ENCODE measurements at regions not wholly inside any gene's neighbourhood (a gene's known extent, or its start where the extent isn't known, plus 50 kb on each side); places are given as distances from the start of the nearest gene placed in this dataset.

DNA sequence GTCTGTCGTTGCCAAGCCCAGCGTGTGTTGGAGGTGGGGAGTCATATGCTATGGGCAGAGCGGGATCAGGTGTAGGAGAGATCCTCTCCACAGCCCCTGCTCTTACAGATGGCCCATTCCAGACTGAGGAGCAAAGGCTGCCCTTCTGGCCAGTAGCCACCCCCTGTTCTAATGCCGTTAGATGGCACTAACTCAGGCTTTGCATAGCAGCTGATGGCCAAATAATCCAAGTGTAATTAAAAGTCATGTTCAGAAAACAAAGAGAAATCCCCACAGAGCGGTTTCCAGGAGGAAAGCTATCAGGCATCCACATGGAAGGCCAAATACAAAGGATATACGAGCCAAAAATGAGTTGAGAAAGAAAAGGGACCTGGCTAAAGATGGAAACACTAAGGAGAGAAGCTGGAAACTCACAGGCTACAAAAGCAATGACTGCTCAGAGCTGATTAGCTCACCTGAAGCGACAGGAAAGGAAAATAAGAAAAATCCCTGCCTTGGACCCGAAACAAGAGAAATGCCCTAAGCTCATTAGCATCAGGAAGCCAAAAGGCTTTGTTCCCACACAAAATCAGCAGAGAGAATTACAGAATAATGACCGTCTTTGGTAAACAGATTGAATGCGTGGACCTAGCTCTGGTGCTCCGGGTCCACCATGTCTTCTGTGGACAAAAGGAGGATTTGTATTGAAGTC, 1002.4 kb upstream of the KLHL29 start:
- TF ChIP-seq CTCF (tag by site-specific recombination; IDR thresholded peaks at IDR 0.05) (no peak), ZNF350 (tag by site-specific recombination; IDR thresholded peaks at IDR 0.05) (no peak), INSM2 (tag by site-specific recombination; IDR thresholded peaks at IDR 0.05) (no peak), ZNF175 (tag by site-specific recombination; IDR thresholded peaks at IDR 0.05) (no peak), ZNF274 (IDR thresholded peaks at IDR 0.05; ENCODE audit: low read length) (no peak), ZNF274 (tag by site-specific recombination; IDR thresholded peaks at IDR 0.05; ENCODE audit: borderline replicate concordance) (no peak), WT1 (tag by site-specific recombination; IDR thresholded peaks at IDR 0.05) (no peak)
- Histone ChIP-seq H3K27ac (ENCODE audit: extremely low read depth, low read depth, low read length) (no peak overlapping the region), H3K4me1 (ENCODE audit: control insufficient read depth, insufficient read depth, low read length) (no peaks in the 10 kb centered on the region), H3K36me3 (ENCODE audit: control insufficient read depth in 2 of 2, insufficient read depth in 1 of 2, low read length in 2 of 2) (no peaks in the 10 kb centered on the region), H3K4me3 (ENCODE audit: low read depth, low read length) (no peak overlapping the region), H3K9me3 (ENCODE audit: control insufficient read depth, insufficient read depth, low read depth, low read length) (no peaks in the 10 kb centered on the region)
- POLR2A ChIA-PET = no interaction called here
- CTCF ChIA-PET = no interaction called here

DNA sequence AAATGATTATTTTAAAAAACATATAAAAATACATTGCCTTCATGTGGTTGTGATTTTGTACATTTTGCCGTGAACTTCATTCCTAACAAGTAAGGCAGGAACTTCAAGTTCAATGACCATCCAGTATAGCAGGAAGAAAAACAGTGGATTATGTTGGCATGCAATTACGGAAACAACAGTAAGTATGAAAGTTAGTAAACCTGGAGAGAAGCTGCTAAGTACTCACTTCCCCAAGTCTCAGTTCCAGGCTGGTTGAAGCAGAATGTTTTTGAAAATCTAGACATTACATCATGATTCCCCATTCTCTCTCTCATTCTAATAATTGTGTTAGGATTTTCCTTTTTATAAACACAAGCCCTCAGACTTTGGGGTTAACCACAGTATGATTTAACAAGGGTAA, 987.1 kb upstream of the KLHL29 start:
- ChIA-PET POLR2A (no interaction called here), CTCF (no interaction called here)
- H3K4me1 ChIP-seq (ENCODE audit: control insufficient read depth, insufficient read depth, low read length) = no peaks in the 10 kb centered on the region
- TF ChIP-seq ZNF670 (tag by site-specific recombination; IDR thresholded peaks at IDR 0.05; ENCODE audit: low read depth) = no peak
- no peak for TF ChIP-seq ZNF610 (tag by site-specific recombination; IDR thresholded peaks at IDR 0.05; ENCODE audit: borderline replicate concordance)
- no peak for TF ChIP-seq ZNF24 (tag by site-specific recombination; IDR thresholded peaks at IDR 0.05)
- no peak for TF ChIP-seq ZBTB10 (tag by site-specific recombination; IDR thresholded peaks at IDR 0.05)
- no peaks in the 10 kb centered on the region for H3K36me3 ChIP-seq (ENCODE audit: control insufficient read depth in 2 of 2, insufficient read depth in 1 of 2, low read length in 2 of 2)
- H3K9me3 ChIP-seq (ENCODE audit: control insufficient read depth, insufficient read depth, low read depth, low read length) = no peaks in the 10 kb centered on the region
- H3K27ac ChIP-seq (ENCODE audit: extremely low read depth, low read depth, low read length) = no peak overlapping the region
- no peak overlapping the region for H3K4me3 ChIP-seq (ENCODE audit: low read depth, low read length)

- ChIA-PET POLR2A (no interaction called here), CTCF (no interaction called here)
- H3K4me1 ChIP-seq (ENCODE audit: control insufficient read depth, insufficient read depth, low read length) = no peaks in the 10 kb centered on the region
- no peaks in the 10 kb centered on the region for H3K36me3 ChIP-seq (ENCODE audit: control insufficient read depth in 2 of 2, insufficient read depth in 1 of 2, low read length in 2 of 2)
- H3K27ac ChIP-seq (ENCODE audit: extremely low read depth, low read depth, low read length) = no peak overlapping the region
- no peaks in the 10 kb centered on the region for H3K9me3 ChIP-seq (ENCODE audit: control insufficient read depth, insufficient read depth, low read depth, low read length)
- no peak overlapping the region for H3K4me3 ChIP-seq (ENCODE audit: low read depth, low read length)
- TF ChIP-seq ZNF660 (tag by site-specific recombination; IDR thresholded peaks at IDR 0.05) = no peak
- TF ChIP-seq KLF7 (tag by site-specific recombination; IDR thresholded peaks at IDR 0.05; ENCODE audit: borderline replicate concordance) = no peak
- TF ChIP-seq, protein P1, sequence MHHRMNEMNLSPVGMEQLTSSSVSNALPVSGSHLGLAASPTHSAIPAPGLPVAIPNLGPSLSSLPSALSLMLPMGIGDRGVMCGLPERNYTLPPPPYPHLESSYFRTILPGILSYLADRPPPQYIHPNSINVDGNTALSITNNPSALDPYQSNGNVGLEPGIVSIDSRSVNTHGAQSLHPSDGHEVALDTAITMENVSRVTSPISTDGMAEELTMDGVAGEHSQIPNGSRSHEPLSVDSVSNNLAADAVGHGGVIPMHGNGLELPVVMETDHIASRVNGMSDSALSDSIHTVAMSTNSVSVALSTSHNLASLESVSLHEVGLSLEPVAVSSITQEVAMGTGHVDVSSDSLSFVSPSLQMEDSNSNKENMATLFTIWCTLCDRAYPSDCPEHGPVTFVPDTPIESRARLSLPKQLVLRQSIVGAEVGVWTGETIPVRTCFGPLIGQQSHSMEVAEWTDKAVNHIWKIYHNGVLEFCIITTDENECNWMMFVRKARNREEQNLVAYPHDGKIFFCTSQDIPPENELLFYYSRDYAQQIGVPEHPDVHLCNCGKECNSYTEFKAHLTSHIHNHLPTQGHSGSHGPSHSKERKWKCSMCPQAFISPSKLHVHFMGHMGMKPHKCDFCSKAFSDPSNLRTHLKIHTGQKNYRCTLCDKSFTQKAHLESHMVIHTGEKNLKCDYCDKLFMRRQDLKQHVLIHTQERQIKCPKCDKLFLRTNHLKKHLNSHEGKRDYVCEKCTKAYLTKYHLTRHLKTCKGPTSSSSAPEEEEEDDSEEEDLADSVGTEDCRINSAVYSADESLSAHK (tag by site-specific recombination; IDR thresholded peaks at IDR 0.05) = no peak
- TF ChIP-seq OSR2 (tag by site-specific recombination; IDR thresholded peaks at IDR 0.05) = no peak
- no peak for TF ChIP-seq ZNF366 (tag by site-specific recombination; conservative IDR thresholded peaks at IDR 0.05)
- no peak for TF ChIP-seq ZNF677 (tag by site-specific recombination; IDR thresholded peaks at IDR 0.05)
- TF ChIP-seq KLF9 (tag by site-specific recombination; IDR thresholded peaks at IDR 0.05; ENCODE audit: low read depth) = no peak
- TF ChIP-seq ZNF221 (tag by site-specific recombination; IDR thresholded peaks at IDR 0.05; ENCODE audit: borderline replicate concordance) = no peak
- TF ChIP-seq MEIS1 (CRISPR knock-in tag; IDR thresholded peaks at IDR 0.05; ENCODE audit: borderline replicate concordance) = no peak
- no peak for TF ChIP-seq ZNF354C (tag by site-specific recombination; IDR thresholded peaks at IDR 0.05; ENCODE audit: borderline replicate concordance, low read depth)
- TF ChIP-seq ZNF362 (tag by site-specific recombination; IDR thresholded peaks at IDR 0.05) = no peak
- TF ChIP-seq ZNF623 (tag by site-specific recombination; IDR thresholded peaks at IDR 0.05) = no peak
Observed at GRCh38 chr2:22403748-22404147, 981.2 kb upstream of the KLHL29 start.

Data from HEK293 (cell line).